HG03064 (cell line): ENCODE measurements at regions not wholly inside any gene's neighbourhood (a gene's known extent, or its start where the extent isn't known, plus 50 kb on each side); places are given as distances from the start of the nearest gene placed in this dataset.
"Not testable (repeated sequence)": the region's sequence is repeated elsewhere in the genome, so short reads cannot be mapped to it uniquely, and the experiment has no call there.

Experiments used
- ATAC-seq: cut with Tn5 transposase; IDR thresholded peaks from one replicate; pipeline ENCODE4 v1.9.1; 2021; ENCODE audit warnings: low read depth; ENCODE audit not compliant: unreplicated experiment

DNA sequence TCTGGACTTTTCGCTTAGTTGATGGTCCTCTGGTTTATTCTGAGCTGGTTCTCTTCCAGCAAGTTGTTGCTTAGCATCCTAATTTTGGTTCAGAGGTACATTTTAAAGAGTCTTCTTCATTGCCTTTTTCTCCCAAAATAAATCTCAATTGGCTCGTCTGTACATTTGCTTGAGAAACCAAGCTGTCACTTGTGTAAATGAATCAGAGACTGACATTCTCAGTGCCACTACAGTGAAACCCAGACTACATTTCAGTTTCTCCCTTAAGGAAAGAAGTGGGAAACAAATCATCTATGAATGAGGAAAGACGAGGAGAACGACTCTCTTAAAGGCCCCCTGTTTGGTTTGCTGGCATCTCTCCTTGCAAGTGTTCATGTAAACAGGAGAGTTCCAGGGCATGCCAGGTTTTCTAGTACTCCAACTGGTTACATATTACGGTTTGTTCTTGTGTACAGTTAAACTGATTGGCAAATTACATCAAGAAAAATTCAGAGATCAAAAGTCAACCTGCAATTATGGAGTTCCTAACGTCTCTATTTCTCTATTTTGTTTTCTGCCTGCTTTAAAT lies 654.6 kb downstream of the SH2D4B start:
- no peak for ATAC-seq

DNA sequence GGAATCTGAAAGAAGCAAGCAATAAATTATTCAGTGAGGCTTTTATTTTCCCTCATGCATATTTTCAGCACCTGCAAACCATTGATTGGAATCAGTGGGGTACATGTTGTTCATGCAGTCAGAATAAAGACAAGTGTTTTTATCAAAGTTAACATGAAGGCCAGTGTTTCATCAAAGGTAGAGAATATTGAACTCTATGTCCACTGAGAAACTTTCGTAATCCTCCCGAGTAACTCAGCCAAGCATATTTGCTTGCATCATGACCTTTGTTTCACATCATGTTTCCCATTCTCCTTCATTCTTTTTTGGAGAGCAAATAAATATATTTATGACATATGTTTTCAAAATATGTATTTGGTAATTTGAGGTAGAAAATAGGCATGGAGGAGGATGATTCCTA lies 663.1 kb downstream of the SH2D4B start:
- ATAC-seq = no peak

GRCh38 chr10:81207359-81207758 lies 667.6 kb upstream of the NRG3 start:
- not testable (repeated sequence) for ATAC-seq

DNA sequence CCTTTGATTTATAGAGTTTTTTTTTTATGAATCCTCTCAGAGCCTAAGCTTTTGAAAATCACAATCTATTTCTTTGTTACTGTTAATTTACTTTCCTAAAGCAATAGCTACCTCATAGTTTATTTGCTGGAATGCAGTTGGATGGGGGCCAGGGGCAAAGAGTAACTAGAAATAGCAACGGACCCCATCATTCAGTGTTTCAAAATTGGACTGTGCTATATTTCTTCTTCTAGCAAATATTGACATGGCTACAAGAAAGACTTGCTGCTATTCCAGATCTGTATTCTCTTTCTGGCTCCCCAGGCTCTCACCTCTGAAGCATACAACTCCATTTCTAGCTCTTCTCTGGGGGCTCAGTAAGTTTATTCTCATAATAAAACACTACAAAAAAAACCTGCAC lies 661.6 kb upstream of the NRG3 start:
- no peak for ATAC-seq

- ATAC-seq = no peak
Measured at GRCh38 chr10:81215498-81215897, 659.5 kb upstream of the NRG3 start.

- ATAC-seq = no peak
Measured at GRCh38 chr10:81216949-81217348, 658.0 kb upstream of the NRG3 start.

DNA sequence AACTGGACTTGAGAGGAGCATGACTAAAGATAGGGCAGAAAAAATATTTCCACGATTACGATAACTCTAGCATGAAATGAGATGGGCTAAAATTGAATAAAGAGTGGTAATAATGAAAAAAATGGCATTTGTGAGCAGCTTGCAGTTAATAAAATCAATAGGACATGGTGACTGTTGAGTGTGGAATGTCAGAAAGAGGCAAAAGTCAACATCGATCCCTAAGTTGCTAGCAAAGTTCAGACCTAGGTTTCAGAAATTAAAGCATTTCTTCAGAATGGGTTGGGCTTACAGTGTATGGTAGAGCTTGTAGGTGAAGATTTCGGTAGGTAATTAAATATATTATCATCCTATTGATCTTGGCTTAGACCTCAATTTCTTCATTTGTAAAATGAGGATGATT lies 656.7 kb upstream of the NRG3 start:
- no peak for ATAC-seq

- ATAC-seq = no peak
Measured at GRCh38 chr10:81219758-81220157, 655.2 kb upstream of the NRG3 start.

DNA sequence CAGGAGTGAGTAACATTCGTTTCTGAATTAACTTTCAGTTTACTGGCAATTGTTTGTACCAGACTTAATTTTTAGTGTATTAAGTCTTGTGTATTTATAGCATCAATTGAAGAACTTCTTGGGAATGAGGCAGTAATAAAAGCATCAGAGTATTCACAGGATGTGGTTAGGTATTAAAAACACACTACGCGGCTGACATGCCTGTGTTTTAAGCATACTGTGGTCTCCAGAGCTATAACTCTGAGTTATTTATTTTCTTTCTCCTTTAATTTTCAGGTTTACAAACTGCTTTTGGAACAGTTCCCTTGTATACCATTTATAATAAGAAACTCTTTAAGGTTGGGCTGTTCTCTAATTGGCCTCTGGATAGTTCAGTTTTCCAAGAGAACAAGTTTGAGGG lies 626.1 kb upstream of the NRG3 start:
- no peak for ATAC-seq

DNA sequence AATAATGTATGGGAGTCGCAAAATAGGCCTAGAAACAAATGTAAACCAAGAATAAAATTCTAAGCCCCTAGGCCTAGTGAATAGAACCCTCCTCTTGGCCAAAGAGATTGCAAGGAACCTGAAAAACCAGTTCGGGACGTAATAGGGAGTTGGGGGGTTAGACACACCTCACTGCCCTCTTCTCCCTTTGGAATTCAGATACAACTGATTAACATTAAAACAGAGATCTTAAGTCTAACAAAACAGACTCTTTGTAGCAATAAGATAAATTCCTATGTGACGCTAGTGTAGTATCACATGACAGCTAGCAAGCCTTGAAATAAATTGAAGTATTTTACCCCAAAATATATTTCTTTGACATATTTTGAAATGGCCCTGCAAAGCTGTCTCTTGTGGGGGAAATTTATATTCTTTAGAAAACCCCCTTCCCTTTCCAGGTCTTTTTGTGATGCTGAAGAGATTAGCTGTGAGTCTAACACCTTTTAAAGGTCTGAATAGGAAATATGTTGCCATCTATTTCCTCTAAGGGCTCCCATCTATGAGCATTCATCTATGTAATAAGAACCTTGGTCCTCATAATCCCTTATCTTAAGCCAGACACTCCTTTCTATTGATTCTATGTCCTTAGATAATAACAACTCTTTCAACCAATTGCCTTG lies 623.4 kb upstream of the NRG3 start:
- ATAC-seq = no peak

GRCh38 chr10:81264991-81265390 lies 610.0 kb upstream of the NRG3 start:
- not testable (repeated sequence) for ATAC-seq

- ATAC-seq = no peak
Measured at GRCh38 chr10:81270051-81270450, 604.9 kb upstream of the NRG3 start.

- ATAC-seq = no peak
Measured at GRCh38 chr10:81280497-81281479, 594.2 kb upstream of the NRG3 start.

DNA sequence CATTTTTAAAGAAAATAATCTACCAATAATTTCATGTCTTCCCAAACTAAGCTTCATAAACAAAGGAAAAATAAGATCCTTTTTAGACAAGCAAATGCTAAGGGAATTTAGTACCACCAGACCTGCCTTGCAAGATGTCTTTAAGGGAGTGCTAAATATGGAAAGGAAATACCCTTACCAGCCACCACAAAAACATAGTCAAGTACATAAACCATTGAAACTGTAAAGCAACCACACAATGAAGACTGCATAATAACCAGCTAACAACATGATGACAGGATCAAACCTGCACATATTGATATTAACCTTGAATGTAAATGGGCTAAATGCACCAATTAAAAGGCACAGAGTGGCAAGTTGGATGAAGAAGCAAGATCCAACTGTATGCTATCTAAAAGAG lies 586.5 kb upstream of the NRG3 start:
- no peak for ATAC-seq

DNA sequence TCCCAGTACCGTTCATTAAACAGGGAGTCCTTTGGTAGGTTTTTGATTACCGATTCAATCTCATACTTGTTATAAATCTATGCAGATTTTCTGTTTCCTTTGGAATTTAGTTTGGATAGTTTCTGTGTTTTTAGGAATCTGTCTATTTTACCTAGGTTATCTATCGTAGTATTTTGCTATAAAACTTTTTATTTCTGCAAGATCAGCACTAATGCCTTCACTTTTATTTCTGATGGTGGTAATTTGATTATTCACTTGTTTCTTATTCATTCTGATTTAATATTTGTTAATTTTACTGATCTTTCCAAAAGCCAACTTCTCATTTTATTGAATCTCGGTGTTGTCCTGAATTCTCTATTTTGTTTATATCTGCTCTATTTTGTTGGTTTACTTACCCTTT lies 577.7 kb upstream of the NRG3 start:
- no peak for ATAC-seq

DNA sequence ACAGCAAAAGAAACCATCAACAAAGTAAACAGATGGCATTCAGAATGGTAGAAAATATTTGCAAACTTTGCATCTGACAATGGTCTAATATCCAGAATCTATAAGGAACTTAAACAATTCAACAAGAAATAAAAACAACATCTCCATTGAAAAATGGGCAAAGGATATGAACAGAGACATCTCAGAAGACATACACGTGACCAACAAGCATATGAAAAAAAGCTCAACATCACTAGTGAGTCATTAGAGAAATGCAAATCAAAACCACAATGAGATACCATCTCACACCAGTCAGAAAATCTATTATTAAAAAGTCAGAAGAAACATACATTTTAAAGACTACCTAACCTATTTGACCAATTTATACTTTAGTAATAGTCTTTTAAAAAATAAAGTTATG lies 571.3 kb upstream of the NRG3 start:
- no peak for ATAC-seq

GRCh38 chr10:81306971-81307782 lies 567.8 kb upstream of the NRG3 start:
- ATAC-seq = no peak

GRCh38 chr10:81309041-81309552 lies 565.9 kb upstream of the NRG3 start:
- no peak for ATAC-seq

DNA sequence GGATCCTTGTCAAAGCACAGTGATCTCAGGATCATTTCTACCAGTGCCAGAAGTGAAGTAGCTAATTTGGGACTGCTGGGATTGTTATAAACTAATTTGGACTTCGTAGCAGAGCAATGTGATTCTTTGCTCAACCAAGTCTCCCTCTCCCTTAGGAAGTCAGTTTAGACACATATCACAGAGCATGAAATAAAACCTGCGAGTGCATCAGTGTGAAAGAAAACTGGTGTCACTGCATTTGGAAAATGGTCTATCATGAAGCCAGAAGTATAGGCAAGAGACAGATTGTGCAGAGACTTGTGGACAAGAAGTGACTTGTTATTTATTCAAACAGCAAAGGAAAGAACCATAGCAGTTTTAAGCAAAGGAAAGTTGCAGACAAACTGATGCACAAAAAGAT lies 560.5 kb upstream of the NRG3 start:
- no peak for ATAC-seq

DNA sequence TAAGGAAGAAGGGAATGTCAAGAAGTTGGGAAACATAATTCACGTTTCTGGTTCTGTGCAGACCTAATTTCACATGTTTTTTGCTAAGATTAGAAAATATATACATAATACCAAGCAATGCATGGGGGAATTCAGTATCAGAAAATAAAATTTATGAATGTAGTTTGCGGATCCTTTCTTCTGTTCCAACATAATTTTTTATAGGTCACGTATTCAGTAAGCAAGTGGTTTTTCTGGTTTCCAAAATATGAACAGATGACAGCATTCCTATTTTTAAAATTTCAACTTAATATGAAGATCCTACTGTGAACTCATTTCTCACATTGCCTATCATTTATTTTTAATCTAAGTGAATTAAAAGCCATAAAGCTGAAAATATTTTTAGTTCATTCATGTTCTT lies 560.0 kb upstream of the NRG3 start:
- ATAC-seq = no peak

- no peak for ATAC-seq
Measured at GRCh38 chr10:81348003-81348402, 527.0 kb upstream of the NRG3 start.
